NCI-H2227 treated with DMSO at 0.1 percent for 48 hours (cell line): ENCODE measurements at regions not wholly inside any gene's neighbourhood (a gene's known extent, or its start where the extent isn't known, plus 50 kb on each side); places are given as distances from the start of the nearest gene placed in this dataset.

Source experiments
- DNase-seq: peaks from one replicate; lab custom pipeline; 2025; lab: John Stamatoyannopoulos, UW

GRCh38 chr2:53259395-53260009 is 508.1 kb upstream of the CHAC2 start:
- DNase-seq = no peak

GRCh38 chr2:53257287-53257686 is 510.3 kb upstream of the CHAC2 start:
- no peak for DNase-seq

- no peak for DNase-seq
These were observed 514.4 kb upstream of the CHAC2 start for GRCh38 chr2:53253244-53253643.

DNA sequence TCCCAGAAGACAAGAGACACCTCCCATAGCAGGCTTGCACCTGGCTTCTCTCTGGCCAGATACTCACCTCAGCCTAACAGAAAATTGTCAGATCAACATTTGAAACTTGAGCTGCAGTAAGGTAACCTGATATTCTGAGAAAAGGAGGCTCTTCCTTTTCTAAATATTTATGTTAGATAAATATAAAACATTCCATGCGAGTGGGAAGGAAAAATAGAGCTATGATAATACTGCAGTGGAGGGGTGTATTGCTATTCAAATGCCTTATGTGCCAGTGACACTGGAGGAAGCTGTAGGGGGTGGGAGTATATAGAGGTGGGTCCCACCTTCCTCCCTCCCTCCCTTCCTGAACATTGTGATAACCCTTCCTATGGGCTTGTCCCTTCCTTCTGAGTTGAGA is 515.5 kb upstream of the CHAC2 start:
- DNase-seq = no peak

GRCh38 chr2:53247956-53248735 is 519.5 kb upstream of the CHAC2 start:
- no peak for DNase-seq

- DNase-seq = no peak
These were observed 524.2 kb upstream of the CHAC2 start for GRCh38 chr2:53243430-53243829.

GRCh38 chr2:53242090-53242489 is 525.5 kb upstream of the CHAC2 start:
- DNase-seq = no peak

DNA sequence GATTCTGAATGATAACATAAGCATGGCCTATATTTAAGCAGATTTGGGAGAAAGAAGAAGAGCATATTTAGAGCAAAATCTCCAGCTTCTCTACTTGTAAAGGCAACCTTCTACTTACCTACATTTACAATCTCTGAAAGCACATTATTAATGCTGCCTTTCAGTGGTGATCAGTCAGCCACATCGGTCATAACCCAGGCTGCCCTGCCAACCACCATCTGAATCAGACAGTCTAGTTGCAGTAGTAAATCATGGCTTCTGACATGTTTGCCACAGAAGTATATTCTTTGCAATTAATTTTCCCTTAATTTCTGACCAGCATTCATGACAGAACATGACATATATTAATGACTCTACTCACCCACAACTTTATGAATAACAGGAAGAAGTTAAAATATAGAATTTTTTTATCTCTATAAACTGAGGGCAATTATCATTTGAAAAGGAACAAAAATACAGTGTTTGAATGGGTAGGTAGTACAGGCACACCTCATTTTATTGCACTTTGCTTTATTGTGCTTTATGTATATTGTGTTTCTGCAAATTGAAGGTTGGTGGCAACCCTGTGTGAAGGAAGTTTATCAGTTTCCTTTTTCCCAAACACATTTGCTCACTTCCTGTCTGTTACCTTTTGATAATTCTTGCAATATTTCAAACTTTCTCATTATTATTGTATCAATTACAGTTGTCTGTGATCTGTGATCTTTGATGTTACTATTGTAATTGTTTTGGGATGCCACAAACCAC is 531.6 kb upstream of the CHAC2 start:
- no peak for DNase-seq

DNA sequence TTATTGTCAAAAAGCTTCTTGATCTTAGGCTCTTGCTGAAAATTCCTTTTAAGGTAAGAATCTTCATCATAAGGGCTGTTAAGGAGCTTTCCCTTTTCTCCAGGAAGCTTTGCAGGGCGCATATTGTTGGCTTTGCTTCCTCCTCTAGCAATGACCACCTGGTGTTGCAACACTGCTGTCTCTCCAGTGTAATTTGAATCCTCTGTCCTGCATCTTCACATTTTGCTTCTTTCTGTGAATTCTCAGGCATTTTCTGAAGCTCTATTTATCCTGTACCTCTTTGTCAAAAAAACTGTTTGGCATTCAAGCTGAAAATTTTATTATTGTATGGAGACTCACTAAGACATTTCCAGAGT is 533.1 kb upstream of the CHAC2 start:
- no peak for DNase-seq

- no peak for DNase-seq
These were observed 533.7 kb upstream of the CHAC2 start for GRCh38 chr2:53233759-53234547.

- no peak for DNase-seq
These were observed 535.7 kb upstream of the CHAC2 start for GRCh38 chr2:53231908-53232307.

GRCh38 chr2:53230691-53231090 is 536.9 kb upstream of the CHAC2 start:
- no peak for DNase-seq

DNA sequence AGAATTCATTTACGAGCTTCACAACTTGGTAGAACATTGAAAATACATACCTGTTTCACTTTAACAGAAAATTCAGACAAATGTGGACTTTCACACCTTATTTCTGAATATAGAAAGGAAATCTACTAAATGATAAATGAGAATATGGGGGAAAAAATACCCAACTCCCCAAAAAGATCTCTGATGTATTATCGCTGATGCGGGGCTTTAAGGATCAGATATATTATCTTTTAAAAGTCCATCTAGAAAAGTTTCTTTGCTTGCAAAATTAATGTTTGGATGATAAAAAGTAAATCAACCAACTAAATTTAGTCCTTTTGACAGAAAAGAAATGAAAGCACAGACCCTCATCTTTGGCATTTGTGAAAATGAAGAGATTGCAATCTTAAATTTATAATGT is 540.1 kb upstream of the CHAC2 start:
- DNase-seq = no peak

GRCh38 chr2:53220969-53221368 is 546.6 kb upstream of the CHAC2 start:
- DNase-seq = no peak

GRCh38 chr2:53217250-53217649 is 550.4 kb upstream of the CHAC2 start:
- no peak for DNase-seq

DNA sequence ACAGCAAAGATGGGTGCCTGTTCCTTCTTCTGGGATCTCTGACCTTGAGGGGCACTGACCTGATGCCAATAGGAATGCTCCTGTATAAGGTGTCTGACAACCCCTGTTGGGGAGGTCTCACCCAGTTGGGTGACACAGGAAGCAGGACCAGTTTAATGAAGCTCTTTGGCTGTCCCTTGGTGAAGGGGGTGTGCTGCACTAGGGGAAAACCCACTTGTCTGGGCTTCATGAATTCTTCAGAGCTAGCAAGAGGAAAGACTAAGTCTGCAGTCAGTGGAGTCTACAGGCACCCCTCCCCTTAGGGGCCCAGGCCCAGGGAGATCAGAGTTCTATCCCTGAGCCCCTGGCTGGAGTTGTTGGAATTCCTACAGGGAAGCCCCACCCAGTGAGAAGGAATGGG is 550.8 kb upstream of the CHAC2 start:
- no peak for DNase-seq

GRCh38 chr2:53212576-53212975 is 555.0 kb upstream of the CHAC2 start:
- DNase-seq = no peak

DNA sequence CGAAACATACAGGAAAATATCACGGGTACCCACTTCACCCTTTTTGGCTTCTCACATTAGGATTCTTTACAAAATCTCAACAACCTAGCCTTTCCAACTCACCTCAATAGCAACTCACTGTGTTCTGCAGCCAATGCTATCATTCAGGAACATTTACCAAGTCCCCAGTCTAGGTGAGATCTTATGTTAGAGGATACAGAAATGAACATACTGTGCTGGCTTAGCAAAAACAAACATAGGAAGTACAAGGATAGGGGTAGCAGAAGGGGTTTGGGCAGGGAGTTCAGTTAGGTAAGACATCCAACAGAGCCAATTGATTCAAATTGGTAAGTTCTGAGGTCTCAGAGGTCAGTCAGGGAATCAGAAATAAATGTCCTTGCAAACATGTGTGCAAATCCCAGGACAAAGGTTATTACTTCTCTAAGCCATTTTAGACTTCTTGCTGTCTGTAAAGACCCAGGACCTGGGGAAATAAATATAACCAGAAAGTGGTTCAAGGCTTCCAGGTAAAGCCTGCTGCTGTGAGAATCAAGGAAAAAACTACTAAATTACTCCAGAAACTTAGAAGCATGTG is 556.3 kb upstream of the CHAC2 start:
- no peak for DNase-seq

DNA sequence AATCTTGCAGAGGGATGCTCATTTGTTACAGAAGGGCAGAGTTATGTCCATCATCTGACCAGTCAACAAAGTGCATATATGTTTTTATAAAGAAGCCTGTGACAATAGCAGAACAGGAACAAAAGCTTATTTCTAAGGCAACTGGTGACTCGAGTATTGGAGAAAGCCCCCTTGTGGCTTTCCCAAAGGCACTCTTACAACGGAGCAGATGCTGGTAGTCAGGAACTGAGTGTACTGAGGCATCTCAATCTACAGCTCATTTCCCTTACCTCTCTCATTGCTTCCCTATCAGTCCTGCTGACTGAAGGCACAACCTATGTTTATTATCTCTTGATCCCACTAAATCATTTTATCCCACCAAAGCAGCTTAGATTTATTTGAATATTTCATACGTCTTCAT is 557.1 kb upstream of the CHAC2 start:
- DNase-seq = no peak

DNA sequence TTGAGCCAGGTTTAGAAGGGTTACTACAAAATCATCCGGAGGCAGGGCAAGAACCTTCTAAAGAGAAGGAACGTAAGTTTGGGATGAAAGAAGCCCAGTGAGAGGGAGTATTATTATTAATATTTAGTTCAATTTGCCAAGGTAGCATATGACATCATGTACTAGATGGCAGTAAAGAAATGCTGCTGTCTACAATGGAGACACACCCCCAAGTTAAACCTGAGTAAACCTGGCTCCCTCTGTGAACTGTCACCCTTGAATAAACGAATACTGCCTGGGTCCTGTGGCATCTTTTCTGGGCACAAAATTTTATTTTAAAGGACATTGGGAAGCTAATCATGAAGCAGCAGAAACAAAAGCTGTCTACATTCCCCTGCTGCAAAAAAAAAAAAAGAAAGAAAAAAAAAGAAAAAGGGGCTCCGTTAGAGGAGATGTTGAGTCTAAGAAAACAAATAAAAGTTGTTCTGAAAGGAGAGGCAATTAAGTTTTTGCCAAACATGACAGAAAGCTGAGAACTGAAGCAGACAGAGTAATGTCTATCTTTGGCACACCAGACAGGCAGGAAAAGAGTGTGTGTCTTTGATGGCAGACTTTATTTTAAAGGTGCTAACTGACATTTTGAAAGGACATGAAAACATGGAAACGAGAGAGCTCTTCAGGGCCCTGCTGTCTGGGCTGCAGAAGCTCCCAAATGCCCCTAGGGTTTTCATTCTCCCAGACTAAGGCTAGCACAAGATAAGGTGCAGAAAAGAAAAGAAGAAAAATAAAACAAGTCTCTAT is 557.7 kb upstream of the CHAC2 start:
- DNase-seq = no peak

GRCh38 chr2:53208815-53209214 is 558.8 kb upstream of the CHAC2 start:
- no peak for DNase-seq
